Kasumi-1 (cell line): ENCODE measurements at regions not wholly inside any gene's neighbourhood (a gene's known extent, or its start where the extent isn't known, plus 50 kb on each side); places are given as distances from the start of the nearest gene placed in this dataset.
"Not testable (repeated sequence)": the region's sequence is repeated elsewhere in the genome, so short reads cannot be mapped to it uniquely, and the experiment has no call there.

Experiments
- DNase-seq, 2 experiments: peaks; one replicate each; lab custom pipeline; 2025; lab: John Stamatoyannopoulos, UW

DNA sequence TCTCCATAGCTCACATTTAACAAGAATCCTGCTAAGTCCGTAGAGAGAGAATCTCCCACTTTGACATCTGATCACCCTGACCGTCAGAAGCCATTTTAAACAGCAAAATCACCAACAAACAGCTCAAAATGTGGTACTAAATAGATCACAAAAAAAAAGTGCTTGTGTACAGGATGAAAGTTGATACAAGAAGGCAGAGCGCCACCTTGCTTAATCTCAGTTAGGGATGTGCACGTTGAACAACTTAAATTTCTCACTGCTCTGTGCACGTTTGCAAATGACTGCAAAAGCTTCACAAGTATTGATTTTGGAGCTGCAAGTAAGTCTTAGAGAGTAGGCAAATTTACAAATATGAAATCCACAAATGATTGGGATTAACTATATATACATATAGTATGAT is 63.1 kb upstream of the NREP start:
- peak; percentile 70 to 80 for DNase-seq

GRCh38 chr5:111819028-111819427 is 62.0 kb upstream of the NREP start:
- DNase-seq, result not testable (repeated sequence)

DNA sequence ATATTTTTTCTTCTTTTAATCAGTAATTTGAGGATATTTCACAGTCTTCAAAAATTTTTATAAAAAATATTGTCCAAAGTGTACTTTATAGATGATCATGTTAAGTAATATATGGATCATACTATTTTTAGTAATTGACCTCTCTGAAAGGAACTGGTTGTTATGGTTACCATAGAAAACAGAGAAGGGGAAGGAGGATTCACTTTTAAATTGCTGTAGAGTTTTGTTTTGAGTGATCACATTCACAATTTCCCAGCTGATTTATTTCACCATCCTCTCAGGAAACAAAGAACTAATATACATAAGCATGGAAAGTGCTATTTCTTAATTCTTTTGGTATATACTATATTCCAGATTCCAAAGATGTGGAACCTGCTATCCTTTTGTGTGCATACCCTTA is 56.5 kb upstream of the NREP start:
- DNase-seq, result no peak

DNA sequence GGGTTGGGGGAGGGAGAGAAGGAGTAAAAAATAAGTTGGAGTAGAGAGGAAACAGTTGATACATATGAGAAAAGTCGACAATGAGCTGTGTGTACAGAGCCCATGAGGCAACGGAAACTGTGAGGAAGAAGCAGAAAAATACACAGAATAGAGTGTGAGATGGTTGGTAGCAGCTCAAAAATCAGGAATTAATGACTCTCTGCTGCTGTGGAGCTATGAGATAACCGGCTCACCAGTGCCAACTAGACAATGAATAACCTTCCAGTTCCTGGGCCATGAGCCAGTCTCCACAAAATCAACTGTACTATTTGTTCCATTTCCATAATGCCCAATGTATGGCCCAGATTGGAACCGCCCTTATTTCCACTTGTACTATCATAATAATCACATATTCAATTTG is 53.1 kb upstream of the NREP start:
- no peak for DNase-seq
